NCI-H1694 (cell line): ENCODE measurements at regions not wholly inside any gene's neighbourhood (a gene's known extent, or its start where the extent isn't known, plus 50 kb on each side); places are given as distances from the start of the nearest gene placed in this dataset.
"Not testable (repeated sequence)": the region's sequence is repeated elsewhere in the genome, so short reads cannot be mapped to it uniquely, and the experiment has no call there.

Experiments used
- DNase-seq: peaks from one replicate; lab custom pipeline; 2025; lab: John Stamatoyannopoulos, UW

DNA sequence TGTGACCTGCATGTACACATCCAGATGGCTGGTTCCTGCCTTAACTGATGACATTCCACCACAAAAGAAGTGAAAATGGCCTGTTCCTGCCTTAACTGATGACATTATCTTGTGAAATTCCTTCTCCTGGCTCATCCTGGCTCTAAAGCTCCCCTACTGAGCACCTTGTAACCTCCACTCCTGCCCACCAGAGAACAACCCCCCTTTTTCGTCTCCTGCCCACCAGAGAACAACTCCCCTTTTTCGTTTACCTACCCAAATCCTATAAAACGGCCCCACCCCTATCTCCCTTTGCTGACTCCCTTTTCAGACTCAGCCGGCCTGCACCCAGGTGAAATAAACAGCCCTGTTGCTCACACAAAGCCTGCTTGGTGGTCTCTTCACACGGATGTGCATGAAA lies 212.2 kb downstream of the KITLG start:
- DNase-seq: not testable (repeated sequence)

DNA sequence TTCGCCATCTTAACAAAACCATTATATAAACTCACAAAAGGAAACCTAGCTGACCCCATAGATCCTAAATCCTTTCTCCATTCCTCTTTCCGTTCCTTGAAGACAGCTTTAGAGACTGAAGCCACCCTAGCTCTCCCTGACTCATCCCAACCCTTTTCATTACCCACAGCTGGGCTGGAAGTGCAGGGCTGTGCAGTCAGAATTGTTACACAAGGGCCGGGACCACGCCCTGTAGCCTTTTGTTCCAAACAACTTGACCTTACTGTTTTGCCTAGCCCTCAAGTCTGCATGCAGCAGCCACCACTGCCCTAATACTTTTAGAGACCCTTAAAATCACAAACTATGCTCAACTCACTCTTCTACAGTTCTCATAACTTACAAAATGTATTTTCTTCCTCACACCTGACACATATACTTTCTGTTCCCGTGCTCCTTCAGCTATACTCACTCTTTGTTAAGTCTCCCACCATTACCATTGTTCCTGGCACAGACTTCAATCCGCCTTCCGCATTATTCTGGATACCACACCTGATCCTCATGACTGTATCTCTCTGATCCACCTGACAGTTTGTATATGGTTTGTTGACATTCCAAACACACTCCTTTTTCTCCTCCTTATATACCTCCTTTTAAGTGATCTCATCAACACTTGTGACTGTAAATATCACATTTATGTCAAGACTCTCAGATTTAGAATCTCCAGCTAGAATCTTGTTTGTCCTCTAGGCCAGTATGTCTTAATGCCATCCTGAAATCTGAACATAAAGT lies 208.7 kb downstream of the KITLG start:
- no peak for DNase-seq

DNA sequence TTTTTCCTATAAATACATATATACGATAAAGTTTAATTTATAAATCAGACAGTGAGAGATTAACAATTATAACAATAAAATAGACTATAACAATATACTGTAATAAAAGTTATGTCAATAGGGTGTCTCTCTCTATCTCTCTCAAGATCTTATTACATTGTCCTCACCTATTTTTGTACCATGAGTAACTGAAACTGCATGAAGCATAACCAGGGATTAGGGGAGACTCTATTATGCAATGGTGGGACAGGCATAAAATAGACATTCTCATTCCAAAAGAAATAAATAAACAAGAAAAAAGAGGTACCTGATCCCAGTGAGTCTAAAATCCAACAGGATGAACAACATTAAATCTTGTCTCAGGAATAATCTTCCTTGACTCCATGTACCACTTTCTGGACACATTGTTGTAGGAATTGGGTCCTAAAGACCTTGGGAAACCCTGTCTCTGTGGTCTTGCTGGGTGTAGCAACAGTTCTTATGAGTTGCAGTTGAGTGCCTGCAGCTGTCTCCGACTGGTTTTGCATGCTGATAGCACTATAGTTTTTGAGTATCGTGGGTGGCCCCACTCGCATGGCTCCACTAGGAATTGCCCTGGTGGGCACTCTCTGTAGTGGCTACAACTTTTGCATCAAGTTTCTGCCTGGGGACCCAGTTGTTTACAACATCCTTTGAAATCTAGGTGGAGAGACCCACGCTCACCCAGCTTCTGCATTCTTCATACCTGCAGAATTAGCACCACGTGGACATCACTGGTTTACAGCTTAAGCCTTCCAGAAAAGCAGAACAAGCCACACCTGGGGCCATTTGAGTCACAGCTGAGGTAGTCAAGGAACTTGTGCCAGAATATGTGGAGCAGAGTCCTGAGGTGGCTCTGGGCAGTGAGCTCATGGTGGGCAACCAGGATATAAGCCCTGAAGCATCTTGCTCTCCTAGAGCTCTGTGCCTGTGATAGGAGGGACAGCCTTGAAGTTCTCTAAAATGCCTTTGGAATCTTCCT lies 204.7 kb downstream of the KITLG start:
- no peak for DNase-seq

DNA sequence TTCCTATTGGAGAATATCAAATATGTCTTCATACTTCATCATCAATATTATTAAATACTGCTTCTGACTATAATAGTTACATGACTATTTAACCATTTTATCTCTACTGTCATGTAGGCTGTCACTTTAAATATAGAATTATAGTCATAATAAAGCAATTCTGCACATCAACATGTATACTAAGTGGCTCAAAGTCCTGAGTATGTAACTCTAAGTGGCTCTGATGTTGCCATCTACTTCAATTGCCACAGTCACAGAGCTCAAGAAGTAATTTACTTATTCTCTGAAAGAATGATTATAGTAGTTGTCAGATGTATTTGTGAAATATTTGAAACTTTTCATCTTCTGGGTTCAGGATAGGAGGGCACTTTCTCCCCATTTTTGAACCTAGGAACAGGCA lies 202.3 kb downstream of the KITLG start:
- DNase-seq: no peak

DNA sequence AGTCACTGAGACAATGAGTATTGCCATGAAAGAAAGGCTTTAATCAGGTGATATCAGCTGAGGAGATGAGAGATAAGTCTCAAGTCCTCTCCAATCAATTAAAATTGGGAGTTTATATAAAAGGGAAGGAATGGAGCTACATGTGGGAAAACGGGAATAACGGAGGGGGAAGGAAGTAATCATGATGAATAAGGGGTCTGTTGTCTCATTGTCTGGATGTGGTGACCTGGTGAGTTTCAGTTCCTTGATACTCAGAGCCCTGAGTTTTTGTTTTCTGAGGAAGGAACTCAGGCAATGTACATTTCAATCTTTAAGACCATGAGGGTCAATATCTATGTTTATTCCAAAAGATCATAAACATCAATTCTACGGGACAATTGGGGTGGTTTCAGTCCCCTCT lies 198.8 kb downstream of the KITLG start:
- DNase-seq: no peak

DNA sequence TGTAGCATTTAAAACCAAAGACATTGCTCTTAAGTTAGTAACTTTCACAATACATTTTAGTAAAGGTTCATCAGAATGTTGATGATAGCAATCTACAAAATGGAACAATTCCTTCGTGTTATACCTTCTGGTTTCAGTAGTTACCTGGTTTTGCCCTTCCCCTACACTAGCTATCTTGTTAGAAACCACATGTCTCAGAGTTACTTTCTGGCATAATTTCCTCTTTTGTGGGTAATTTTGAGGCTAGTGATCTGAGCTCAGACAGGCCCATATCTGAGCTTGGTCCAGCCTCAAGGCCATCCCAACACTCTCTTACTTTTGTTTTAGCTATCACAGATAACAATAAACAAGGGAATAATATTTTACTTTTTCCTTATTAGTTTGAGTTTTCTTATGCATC lies 196.9 kb downstream of the KITLG start:
- no peak for DNase-seq

DNA sequence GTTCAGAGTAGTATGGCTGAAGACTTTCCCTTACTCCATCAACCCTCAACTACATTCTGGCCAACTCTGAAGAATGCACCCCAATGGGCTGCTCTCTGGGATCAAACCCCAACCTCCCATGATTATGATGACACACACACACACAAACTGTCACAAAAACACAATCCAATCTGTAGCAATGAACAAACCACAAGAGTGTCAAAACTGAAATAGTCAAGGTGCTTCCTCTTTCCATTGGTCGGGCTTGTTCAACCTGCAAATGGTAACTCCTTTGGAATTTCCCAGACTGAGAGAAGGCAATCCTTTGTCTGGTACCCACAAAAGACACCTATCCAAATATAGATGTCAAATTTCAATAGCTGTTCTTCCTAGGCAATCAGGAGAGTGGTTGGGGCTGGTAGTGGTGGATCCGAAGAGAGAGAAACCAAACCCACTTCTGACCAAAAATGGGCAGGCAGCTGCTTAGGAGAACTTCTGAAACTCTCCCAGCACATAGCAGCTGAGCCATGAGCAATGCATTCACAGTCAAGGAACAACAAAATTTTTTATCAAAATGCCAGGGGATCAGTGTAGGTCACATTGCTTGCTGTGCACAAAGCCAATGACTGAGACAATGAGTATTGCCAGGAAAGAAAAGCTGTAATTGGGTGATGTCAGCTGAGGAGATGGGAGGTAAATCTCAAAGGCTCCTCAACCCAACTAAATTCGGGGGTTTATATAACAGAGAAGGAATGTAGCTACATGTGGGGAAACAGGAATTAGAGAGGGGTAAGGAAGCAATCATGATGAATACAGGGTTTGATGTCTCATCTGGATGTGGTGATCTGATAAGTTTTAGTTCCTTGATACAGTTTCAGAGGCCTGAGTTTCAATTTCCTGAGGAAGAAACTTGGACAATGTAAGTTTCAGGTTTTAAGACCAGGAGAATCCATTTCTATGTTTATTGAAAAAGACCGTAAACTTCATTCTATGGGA lies 191.4 kb downstream of the KITLG start:
- DNase-seq: no peak

DNA sequence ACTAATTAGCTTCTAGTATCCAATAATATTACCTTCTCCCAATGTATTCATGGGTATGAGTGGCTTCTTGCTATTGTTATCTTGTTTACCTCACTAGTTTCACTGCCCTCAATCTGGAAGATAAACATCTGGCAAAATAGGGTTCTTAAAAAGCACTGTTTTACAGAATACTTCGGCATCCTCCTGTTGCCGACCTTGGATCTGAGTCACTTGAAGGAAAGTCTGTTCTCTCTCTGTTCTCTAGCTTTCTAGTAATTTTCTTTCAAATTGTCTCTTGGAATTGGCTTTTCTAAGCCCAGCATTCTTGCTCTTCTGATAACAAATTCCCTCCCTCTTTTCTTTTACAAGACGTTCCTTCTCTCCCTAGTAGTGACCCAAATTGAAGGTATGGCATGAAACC lies 189.5 kb downstream of the KITLG start:
- DNase-seq: no peak

DNA sequence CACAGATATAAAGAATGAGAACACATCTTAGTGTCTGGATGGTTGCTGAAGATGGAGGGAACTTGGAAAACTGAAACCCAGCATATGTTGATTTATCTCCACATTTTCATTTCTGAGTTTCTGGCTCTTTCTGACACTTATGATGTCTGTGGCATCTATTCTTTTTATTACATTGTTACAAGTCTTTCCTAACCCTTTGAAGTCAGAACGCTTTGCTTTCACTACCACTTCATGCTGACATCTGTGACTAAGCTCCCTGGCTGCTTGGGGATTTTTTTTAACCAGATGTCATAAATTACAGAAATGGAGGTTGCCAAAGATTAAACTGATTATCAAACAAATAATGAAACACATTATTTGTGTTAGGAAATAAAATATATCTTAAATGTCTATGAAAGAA lies 188.7 kb downstream of the KITLG start:
- no peak for DNase-seq

DNA sequence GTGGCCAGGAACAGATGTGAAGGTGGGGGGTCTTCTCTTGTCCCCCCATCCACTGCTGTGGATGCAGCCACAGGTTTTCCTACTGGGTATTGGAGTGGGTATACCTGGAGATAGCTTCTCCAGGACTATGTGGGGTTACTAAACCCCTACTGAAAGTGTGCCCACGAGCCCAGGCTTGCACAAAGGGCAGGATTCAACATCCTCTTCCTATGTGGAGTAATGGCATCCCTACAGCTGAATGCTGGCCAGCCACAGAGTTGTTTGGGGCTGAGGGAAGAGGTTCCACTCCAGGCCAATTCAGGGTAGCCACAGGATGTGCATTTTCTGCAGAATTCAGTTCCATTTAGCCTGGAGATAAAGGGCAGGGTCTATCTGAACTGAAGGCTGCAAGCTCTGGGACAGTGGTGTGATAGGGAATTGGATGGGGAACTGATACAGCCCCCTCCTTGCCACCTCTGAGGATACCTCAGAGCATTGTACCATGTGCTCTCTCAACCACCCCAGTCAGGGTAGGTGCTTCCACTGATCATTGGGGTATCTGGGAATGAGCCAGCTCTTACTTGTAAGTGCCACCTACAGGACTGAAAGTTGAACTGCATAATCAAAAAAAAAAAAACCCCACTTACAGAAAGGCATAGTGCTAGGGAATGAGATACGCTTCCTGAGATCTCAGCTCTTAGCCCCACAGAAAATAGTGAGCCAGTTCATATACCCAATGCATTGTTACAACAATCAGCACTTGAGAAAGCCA lies 187.1 kb downstream of the KITLG start:
- peak; percentile 1 for DNase-seq

DNA sequence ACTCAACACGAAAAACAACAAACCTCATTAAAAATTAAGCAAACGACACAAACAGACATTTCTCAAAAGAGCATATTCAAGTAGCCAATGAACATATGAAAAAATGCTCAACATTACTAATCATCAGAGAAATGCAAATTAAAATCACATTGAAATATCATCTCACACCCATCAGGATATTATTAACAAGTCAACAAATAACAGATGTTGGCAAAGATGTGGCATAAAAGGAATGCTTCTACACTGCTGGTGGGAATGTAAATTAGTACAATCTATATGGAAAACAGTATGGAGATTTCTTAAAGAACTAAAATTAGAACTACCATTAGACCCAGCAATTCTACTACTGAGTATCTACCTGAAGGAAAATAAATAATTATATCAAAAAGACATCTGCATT lies 182.2 kb downstream of the KITLG start:
- DNase-seq: no peak

DNA sequence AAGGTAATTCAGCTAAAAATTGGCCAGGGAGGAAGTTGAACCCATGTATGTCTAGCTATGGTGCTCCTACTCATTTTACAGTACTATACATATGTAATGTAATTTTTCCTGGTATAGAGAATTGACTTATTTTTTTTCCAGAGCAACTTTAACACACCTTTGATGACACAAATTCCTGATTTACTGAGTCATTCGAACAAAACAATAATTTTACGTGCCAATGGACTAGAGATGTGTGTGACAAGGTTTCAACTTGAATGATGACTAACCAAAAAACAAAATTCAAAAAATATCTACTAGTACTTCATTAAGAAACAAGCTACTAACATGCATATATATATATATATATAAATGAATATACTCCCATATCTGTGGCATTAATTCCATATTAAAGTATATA lies 180.5 kb downstream of the KITLG start:
- DNase-seq: no peak

DNA sequence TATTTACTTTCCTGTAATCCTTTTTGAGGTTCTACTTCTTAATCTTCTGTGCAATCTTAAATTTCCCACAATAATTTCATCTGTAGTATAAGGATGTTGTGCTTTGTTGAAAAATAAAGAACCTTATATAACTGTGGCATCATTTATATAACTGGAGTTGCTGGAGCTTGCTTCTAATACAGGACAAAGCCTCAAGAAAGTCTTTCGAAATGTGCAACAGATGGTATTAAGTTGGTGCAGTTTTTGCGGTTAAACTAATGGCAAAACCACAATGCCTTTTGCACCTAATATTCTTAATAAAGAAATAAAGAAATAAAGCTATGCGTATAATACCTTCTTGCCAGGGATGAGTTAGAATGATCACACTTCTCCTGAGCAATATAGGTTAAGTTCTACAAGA lies 180.0 kb downstream of the KITLG start:
- DNase-seq: no peak

DNA sequence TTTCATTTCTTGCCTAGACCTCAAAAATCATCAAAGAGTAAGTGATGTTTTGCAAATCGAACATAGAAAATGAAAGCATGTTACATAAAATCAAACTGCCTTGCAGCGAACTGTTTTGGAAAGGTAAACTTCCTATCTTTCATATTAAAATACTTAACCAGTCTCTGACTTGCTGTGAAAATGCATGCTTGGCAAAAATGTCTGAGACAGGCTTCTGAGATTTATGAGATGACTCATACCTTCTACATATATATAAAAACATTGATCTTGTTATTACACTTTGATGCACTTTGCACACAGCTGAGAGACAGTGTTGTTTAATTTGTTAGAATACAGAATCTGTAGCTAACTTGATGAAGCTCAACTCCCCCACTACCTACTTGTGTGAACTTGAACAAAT lies 179.1 kb downstream of the KITLG start:
- no peak for DNase-seq

DNA sequence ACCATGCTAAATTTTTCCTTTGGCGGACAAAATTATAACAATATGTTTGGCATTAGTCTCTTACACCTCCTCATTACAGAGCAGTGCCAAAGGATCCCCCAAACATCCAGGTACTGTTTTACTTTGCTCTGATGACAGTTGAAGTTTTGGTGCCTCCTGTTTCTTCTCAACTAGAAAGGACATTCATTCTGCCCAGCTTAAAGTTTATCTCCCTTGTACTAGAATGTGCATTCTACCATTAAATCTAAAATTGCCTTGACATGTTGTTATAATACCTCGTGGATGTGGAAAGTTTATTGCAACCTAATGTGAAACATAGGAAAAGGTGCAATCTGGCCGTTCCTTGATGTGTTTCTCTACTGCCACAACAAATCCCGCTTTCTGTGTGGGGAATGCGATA lies 173.4 kb downstream of the KITLG start:
- no peak for DNase-seq

DNA sequence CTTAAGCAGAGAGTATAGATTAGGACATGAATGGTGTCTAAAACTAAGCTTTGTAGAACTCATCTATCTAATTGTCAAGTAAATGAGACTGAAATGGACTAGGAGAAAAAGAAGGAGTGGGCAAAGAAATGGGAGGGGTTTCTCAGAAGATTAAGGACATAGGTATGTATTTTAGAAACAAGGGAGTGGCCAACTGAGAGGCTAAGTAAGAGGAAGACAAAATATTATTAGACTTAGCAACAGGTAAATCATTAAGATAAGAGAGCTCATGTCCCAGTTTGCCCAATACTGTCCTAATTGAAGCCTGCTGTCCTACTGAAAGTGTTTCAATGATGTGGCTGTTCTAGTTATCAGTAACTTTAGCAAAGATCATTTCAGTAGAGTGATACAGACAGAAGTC lies 171.4 kb downstream of the KITLG start:
- no peak for DNase-seq

DNA sequence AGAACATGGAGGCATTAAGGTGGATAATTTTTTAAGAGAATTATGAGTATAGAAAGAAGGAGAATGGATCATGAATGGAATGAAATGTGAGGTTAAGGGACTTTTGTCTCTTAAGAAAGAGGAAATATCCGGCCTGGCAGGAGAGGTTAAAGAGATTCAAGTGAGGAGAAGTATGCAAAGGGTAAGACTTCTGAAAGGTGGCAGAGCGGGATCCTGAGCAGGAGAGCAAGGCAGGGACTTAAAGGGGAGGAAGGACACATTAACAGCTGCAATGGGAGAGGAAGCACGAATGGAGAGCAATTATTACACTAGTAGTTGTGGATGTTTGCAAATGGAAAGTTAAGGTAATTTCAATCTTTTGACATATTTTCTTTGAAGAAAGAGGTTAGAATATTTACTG lies 171.0 kb downstream of the KITLG start:
- no peak for DNase-seq

DNA sequence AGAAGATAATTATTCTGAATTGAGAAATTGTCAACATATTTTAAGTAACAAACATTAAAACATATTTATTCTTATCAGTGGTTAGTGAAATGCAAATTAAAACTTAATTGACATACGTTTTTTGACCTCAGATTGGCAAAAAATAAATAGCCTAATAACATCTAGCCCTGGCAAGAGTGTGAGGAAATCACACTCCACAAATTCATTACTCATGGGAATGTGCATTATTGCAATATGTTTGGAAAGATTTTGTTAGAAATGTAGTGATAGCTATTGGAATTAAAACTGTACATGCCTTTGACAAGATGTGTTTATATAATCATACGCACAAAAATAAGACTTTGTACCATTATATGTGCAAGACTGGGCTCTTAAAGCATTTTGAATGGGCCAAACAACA lies 168.6 kb downstream of the KITLG start:
- no peak for DNase-seq

DNA sequence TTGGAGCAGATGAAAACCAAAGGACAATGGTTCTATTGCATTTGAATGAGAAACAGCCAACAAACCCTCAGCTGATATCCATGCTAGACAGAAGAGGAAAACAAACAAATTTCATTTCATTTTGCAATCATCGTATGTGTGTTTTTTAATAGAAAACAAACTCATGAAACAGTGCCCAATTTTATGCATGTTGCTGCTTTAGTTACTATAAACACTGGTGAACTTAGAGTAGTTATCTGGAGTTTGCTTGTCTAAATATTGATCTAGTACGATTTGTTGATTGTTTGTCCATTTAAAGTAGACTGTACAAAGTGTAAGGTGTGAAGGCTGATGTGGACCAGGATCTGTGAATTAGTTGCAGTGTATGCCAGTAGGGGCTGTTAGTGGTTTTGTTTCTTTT lies 166.6 kb downstream of the KITLG start:
- DNase-seq: no peak

DNA sequence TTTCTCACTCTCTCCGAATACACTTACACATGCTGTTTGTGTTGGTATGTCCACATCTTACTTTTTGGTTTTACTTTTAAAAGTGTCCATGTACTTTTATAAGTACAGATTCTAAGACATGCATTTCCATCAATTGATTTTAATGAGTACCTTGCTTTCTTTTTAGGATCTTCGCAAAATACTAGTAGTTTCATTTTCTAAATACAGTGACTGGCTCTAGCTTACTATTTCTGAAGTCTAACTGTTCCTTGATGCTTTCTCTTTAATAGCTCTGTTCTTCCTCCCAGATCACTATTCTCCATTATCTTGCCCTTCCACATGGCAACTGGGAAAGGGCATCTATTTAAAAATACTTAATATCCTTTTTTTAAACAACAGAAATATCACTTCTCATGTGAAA lies 164.1 kb downstream of the KITLG start:
- no peak for DNase-seq

DNA sequence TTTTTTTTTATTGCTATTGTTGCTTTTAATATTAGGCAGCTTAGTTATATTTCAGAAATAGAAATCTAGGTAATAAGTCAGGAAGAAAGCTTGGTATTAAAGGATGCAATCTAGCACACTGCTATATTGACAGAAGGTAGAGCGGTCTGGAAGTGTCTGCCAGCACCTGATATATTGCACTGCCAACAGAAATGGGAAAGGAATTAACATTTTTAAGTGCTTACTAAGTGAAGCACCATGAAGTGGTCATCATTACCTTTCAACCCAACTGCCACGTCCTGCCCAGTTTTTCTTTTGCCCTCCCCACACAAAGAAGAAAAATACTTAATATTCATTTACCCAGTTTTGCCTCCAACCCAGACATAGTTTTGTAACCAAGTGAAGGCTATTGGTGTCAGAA lies 163.5 kb downstream of the KITLG start:
- DNase-seq: no peak
